Neuronal stem cell (in vitro differentiated cells): ENCODE measurements at regions not wholly inside any gene's neighbourhood (a gene's known extent, or its start where the extent isn't known, plus 50 kb on each side); places are given as distances from the start of the nearest gene placed in this dataset.

Experiments used
- DNase-seq: peaks from one replicate; pipeline ENCODE4 v3.0.0-alpha.2; 2013; ENCODE audit warnings: low spot score
- H2AFZ ChIP-seq: one replicate; pipeline ENCODE4 v1.6.1; 2013; ENCODE audit warnings: mild to moderate bottlenecking, low read length, inconsistent platforms
- H2AK5ac ChIP-seq: 2 replicates; pipeline ENCODE4 v1.6.1; 2013; ENCODE audit warnings: low read depth, mild to moderate bottlenecking, inconsistent platforms, low read length, moderate library complexity, mixed read lengths
- H2BK120ac ChIP-seq: 2 replicates; pipeline ENCODE4 v1.6.1; 2013; ENCODE audit warnings: low read depth, mild to moderate bottlenecking, inconsistent platforms, low read length, moderate library complexity, mixed read lengths
- H2BK12ac ChIP-seq: one replicate; pipeline ENCODE4 v1.6.1; 2013; ENCODE audit warnings: low read length, inconsistent platforms
- H2BK15ac ChIP-seq: 2 replicates; pipeline ENCODE4 v1.6.1; 2013; ENCODE audit warnings: mild to moderate bottlenecking, low read length, inconsistent platforms, mixed read lengths
- H2BK5ac ChIP-seq: one replicate; pipeline ENCODE4 v1.6.1; 2013; ENCODE audit warnings: inconsistent platforms, mild to moderate bottlenecking, low read length, moderate library complexity
- H3K14ac ChIP-seq: one replicate; pipeline ENCODE4 v1.6.1; 2013; ENCODE audit warnings: low read length, inconsistent platforms
- H3K18ac ChIP-seq: 2 replicates; pipeline ENCODE4 v1.6.1; 2013; ENCODE audit warnings: low read length, inconsistent platforms
- H3K23ac ChIP-seq: 2 replicates; pipeline ENCODE4 v1.6.1; 2013; ENCODE audit warnings: low read depth, mild to moderate bottlenecking, mixed read lengths, low read length, inconsistent platforms; ENCODE audit not compliant: poor library complexity
- H3K27ac ChIP-seq: replicated peaks from 3 replicates; pipeline ENCODE4 v1.5.1; 2013; ENCODE audit warnings: low read length, inconsistent platforms
- H3K27me3 ChIP-seq, 3 experiments: 2 replicates each; pipeline ENCODE4 v1.6.1; 2013; ENCODE audit warnings: low read length in 3 of 3, mild to moderate bottlenecking in 2 of 3, inconsistent platforms in 1 of 3, low read depth in 1 of 3, mixed read lengths in 1 of 3, moderate library complexity in 1 of 3; ENCODE audit not compliant: control insufficient read depth in 3 of 3, insufficient read depth in 3 of 3
- H3K36me3 ChIP-seq, 2 donors: replicated peaks in 1 of 2; 2 replicates each; pipeline ENCODE4 v1.6.1; 2013; ENCODE audit warnings: low read length in 2 of 2; ENCODE audit not compliant: control insufficient read depth in 2 of 2, insufficient read depth in 2 of 2
- H3K4ac ChIP-seq: 2 replicates; pipeline ENCODE4 v1.6.1; 2013; ENCODE audit warnings: inconsistent platforms, mild to moderate bottlenecking, low read length, moderate library complexity
- H3K4me1 ChIP-seq, 2 donors: 1 replicate in 1 of 2; 2 replicates in 1 of 2; pipeline ENCODE4 v1.6.1; 2013; ENCODE audit warnings: low read length in 2 of 2, low read depth in 1 of 2; ENCODE audit not compliant: control insufficient read depth in 2 of 2, insufficient read depth in 1 of 2
- H3K4me2 ChIP-seq: one replicate; pipeline ENCODE4 v1.6.1; 2013; ENCODE audit warnings: mild to moderate bottlenecking, low read length, inconsistent platforms; ENCODE audit not compliant: insufficient read depth, poor library complexity, severe bottlenecking
- H3K4me3 ChIP-seq, 2 donors: 2 replicates each; pipeline ENCODE4 v1.5.1; 2013; ENCODE audit warnings: low read length in 2 of 2, mild to moderate bottlenecking in 2 of 2, inconsistent platforms in 1 of 2, moderate library complexity in 1 of 2
- H3K79me1 ChIP-seq: one replicate; pipeline ENCODE4 v1.6.1; 2013; ENCODE audit warnings: low read depth, mild to moderate bottlenecking, inconsistent platforms, low read length, moderate library complexity
- H3K9ac ChIP-seq: one replicate; pipeline ENCODE4 v1.6.1; 2013; ENCODE audit warnings: mild to moderate bottlenecking, low read depth, low read length, inconsistent platforms; ENCODE audit not compliant: poor library complexity
- H3K9me3 ChIP-seq, 2 donors: replicated peaks in 1 of 2; 2 replicates each; pipeline versions ENCODE3 to v1.6.1; 2013; ENCODE audit warnings: low read length in 2 of 2, mild to moderate bottlenecking in 2 of 2, inconsistent platforms in 1 of 2, low read depth in 1 of 2, mixed read lengths in 1 of 2, moderate library complexity in 1 of 2; ENCODE audit not compliant: control insufficient read depth in 2 of 2, insufficient read depth in 1 of 2
- H4K8ac ChIP-seq: one replicate; pipeline ENCODE4 v1.6.1; 2013; ENCODE audit warnings: low read depth, mild to moderate bottlenecking, inconsistent platforms, low read length, moderate library complexity
- H4K91ac ChIP-seq: one replicate; pipeline ENCODE4 v1.6.1; 2013; ENCODE audit warnings: low read length, low read depth, mild to moderate bottlenecking, inconsistent platforms; ENCODE audit not compliant: poor library complexity
- WGBS, 2 donors: extraction: QIAGEN DNeasy Blood & Tissue Kit; methylation state at CpG; one replicate each; pipeline ENCODE4 v1.1.7; 2013; ENCODE audit warnings: missing lambda C conversion rate in 2 of 2, mixed read lengths in 1 of 2; ENCODE audit not compliant: insufficient read length in 2 of 2, insufficient replicate concordance in 1 of 2; ENCODE audit errors: extremely low coverage in 2 of 2; 5-methylcytosine and 5-hydroxymethylcytosine counted together

- H3K4me3 ChIP-seq: no peak overlapping the region
- no peaks in the 10 kb centered on the region for H3K79me1 ChIP-seq
- H4K8ac ChIP-seq: no peak overlapping the region
- no peak overlapping the region for H3K4me2 ChIP-seq
- no peak for DNase-seq
- no peak overlapping the region for H3K9ac ChIP-seq
- no peak overlapping the region for H3K27ac ChIP-seq
- WGBS, 2 donors: no CpG with 5 or more reads among the region's 6 CpGs
- no peak overlapping the region for H2BK5ac ChIP-seq
- no peak overlapping the region for H2BK120ac ChIP-seq
- no peak overlapping the region for H3K18ac ChIP-seq
- no peak overlapping the region for H3K23ac ChIP-seq
- no peak overlapping the region for H2AFZ ChIP-seq
- no peak overlapping the region for H4K91ac ChIP-seq
- no peak overlapping the region for H2BK12ac ChIP-seq
- no peak overlapping the region for H3K4ac ChIP-seq
- H3K36me3 ChIP-seq: no peaks in the 10 kb centered on the region
- H3K9me3 ChIP-seq: peaks cover 0 to 10% of the 10 kb centered on the region in 2 donors
- peaks cover 0 to 7% of the 10 kb centered on the region in 2 donors for H3K4me1 ChIP-seq
- no peak overlapping the region for H3K14ac ChIP-seq
- peak overlapping the region; percentile 49 for H2BK15ac ChIP-seq
- no peak overlapping the region for H2AK5ac ChIP-seq
- no peaks in the 10 kb centered on the region for H3K27me3 ChIP-seq
Observed at GRCh38 chr13:106721599-106721998, 153.7 kb upstream of the ARGLU1 start.

- WGBS, 2 donors: no CpG with 5 or more reads among the region's 10 CpGs
- no peak overlapping the region for H2BK15ac ChIP-seq
- no peaks in the 10 kb centered on the region for H3K36me3 ChIP-seq
- H3K4me2 ChIP-seq: no peak overlapping the region
- no peak overlapping the region for H4K91ac ChIP-seq
- no peak overlapping the region for H2BK5ac ChIP-seq
- no peak overlapping the region for H3K9ac ChIP-seq
- H2BK12ac ChIP-seq: no peak overlapping the region
- H3K79me1 ChIP-seq: no peaks in the 10 kb centered on the region
- peaks cover 0 to under 1% of the 10 kb centered on the region in 2 donors for H3K4me1 ChIP-seq
- peak overlapping the region; percentile 41 for H3K18ac ChIP-seq
- no peak overlapping the region for H4K8ac ChIP-seq
- no peak overlapping the region for H3K23ac ChIP-seq
- H3K4ac ChIP-seq: no peak overlapping the region
- no peak overlapping the region for H2BK120ac ChIP-seq
- no peak overlapping the region for H2AK5ac ChIP-seq
- H3K14ac ChIP-seq: no peak overlapping the region
- no peaks in the 10 kb centered on the region for H3K27me3 ChIP-seq
- H3K27ac ChIP-seq: no peak overlapping the region
- peaks cover 0 to 8% of the 10 kb centered on the region in 2 donors for H3K9me3 ChIP-seq
- H3K4me3 ChIP-seq: no peak overlapping the region
- no peak overlapping the region for H2AFZ ChIP-seq
- DNase-seq: no peak
Observed at GRCh38 chr13:106714271-106714982, 146.5 kb upstream of the ARGLU1 start.

GRCh38 chr13:106712381-106712780 is 144.4 kb upstream of the ARGLU1 start:
- Histone ChIP-seq H3K27me3 (no peaks in the 10 kb centered on the region), H3K18ac (no peak overlapping the region), H2AFZ (no peak overlapping the region), H3K14ac (no peak overlapping the region), H4K91ac (no peak overlapping the region), H2AK5ac (no peak overlapping the region), H2BK15ac (no peak overlapping the region), H3K79me1 (no peaks in the 10 kb centered on the region), H2BK12ac (no peak overlapping the region), H3K36me3 (no peaks in the 10 kb centered on the region), H3K23ac (no peak overlapping the region), H3K4me3 (no peak overlapping the region), H2BK120ac (no peak overlapping the region), H3K27ac (no peak overlapping the region), H3K4ac (no peak overlapping the region), H3K9ac (no peak overlapping the region), H2BK5ac (no peak overlapping the region), H4K8ac (no peak overlapping the region), H3K9me3 (peaks cover 0 to 7% of the 10 kb centered on the region in 2 donors), H3K4me2 (no peak overlapping the region), H3K4me1 (peaks cover 0 to 1% of the 10 kb centered on the region in 2 donors)
- no CpG with 5 or more reads among the region's 10 CpGs for WGBS, 2 donors
- no peak for DNase-seq

- no peak overlapping the region for H3K4me3 ChIP-seq
Observed at GRCh38 chr13:106710266-106710665, 142.3 kb upstream of the ARGLU1 start.

More at GRCh38 chr13:106710266-106710665, 142.3 kb upstream of the ARGLU1 start:
- peaks cover 0 to 2% of the 10 kb centered on the region in 2 donors for H3K9me3 ChIP-seq
- no peaks in the 10 kb centered on the region for H3K27me3 ChIP-seq
- H2BK120ac ChIP-seq: no peak overlapping the region
- no peak overlapping the region for H3K27ac ChIP-seq
- no peak overlapping the region for H3K18ac ChIP-seq
- no peak overlapping the region for H3K23ac ChIP-seq
- H3K9ac ChIP-seq: no peak overlapping the region
- no peak overlapping the region for H4K91ac ChIP-seq
- H3K4ac ChIP-seq: no peak overlapping the region
- WGBS, 2 donors: no CpG with 5 or more reads among the region's 7 CpGs
- no peak overlapping the region for H4K8ac ChIP-seq
- no peak overlapping the region for H3K14ac ChIP-seq
- no peaks in the 10 kb centered on the region for H3K79me1 ChIP-seq
- H2BK5ac ChIP-seq: no peak overlapping the region
- H2AK5ac ChIP-seq: no peak overlapping the region
- no peak overlapping the region for H2BK15ac ChIP-seq
- DNase-seq: no peak
- H3K4me1 ChIP-seq: peaks cover 0 to 1% of the 10 kb centered on the region in 2 donors
- no peak overlapping the region for H2BK12ac ChIP-seq
- H3K36me3 ChIP-seq: no peaks in the 10 kb centered on the region
- no peak overlapping the region for H3K4me2 ChIP-seq
- peak overlapping the region; percentile 2 for H2AFZ ChIP-seq
